ENCODE measurements at regions not wholly inside any gene's neighbourhood (a gene's known extent, or its start where the extent isn't known, plus 50 kb on each side); places are given as distances from the start of the nearest gene placed in this dataset.
"Not testable (repeated sequence)": the region's sequence is repeated elsewhere in the genome, so short reads cannot be mapped to it uniquely, and the experiment has no call there.

DNA sequence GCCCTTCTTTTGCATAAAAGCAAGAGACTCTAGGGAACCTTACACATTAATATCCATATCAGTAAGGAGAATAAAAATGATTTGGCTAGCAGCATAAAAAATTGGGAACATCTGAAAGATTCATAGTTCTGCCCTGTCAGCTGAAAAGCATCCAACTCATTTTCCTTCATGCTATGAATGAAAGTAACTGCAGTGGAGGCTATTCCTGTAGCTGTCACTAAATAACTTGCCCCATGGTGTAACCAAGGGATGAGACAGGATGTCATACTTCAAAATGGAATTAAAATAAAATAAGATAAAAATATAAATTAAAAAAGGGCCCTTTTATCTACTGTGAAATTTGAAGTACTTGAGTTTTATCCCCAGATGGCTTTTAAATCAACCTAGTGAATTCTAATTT, 878.8 kb downstream of the C4orf33 start:
- Mint-ChIP-seq H3K27me3 (no peaks in the 10 kb centered on the region), H3K27ac (ENCODE audit: low read depth) (no peak overlapping the region), H3K9me3 (peaks cover 11% of the 10 kb centered on the region), H3K4me3 (no peak overlapping the region), H3K36me3 (ENCODE audit: insufficient read depth) (no peaks in the 10 kb centered on the region), H3K4me1 (no peaks in the 10 kb centered on the region)
- no peak for DNase-seq (ENCODE audit: low spot score in 2 of 2)
- no peak for ATAC-seq (replicated peaks; ENCODE audit: extremely low read depth, poor library complexity, severe bottlenecking)

- Mint-ChIP-seq H3K4me3 (no peak overlapping the region), H3K9me3 (peaks cover 6% of the 10 kb centered on the region), H3K4me1 (no peaks in the 10 kb centered on the region), H3K36me3 (ENCODE audit: insufficient read depth) (no peaks in the 10 kb centered on the region), H3K27me3 (no peaks in the 10 kb centered on the region), H3K27ac (ENCODE audit: low read depth) (no peak overlapping the region)
- ATAC-seq (replicated peaks; ENCODE audit: extremely low read depth, poor library complexity, severe bottlenecking), result no peak
- DNase-seq (ENCODE audit: low spot score in 2 of 2), result no peak
Measured at GRCh38 chr4:129978315-129978714, 882.4 kb downstream of the C4orf33 start.

DNA sequence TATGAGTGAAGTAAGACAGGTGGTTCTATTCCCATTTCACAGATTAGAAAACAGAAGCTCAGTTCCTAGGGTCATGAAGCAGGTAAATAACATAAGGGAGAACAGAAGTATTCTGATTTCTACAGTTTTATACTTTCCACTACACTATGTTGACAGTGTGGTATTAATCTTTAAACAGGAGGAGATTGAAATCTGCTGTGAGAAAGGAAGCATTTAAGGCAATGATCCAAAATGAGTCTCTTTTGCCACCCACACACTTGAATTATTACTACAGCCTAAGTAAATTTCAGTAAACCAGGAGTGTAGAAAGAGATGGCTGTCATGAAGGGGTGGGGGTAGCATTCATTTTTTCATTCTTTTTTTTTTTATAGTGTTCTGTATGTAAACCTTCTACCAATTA, 893.0 kb downstream of the C4orf33 start:
- H3K9me3 Mint-ChIP-seq, result peaks cover 24% of the 10 kb centered on the region
- H3K27ac Mint-ChIP-seq (ENCODE audit: low read depth), result no peak overlapping the region
- no peak for DNase-seq (ENCODE audit: low spot score in 2 of 2)
- ATAC-seq (replicated peaks; ENCODE audit: extremely low read depth, poor library complexity, severe bottlenecking), result no peak
- no peak overlapping the region for H3K4me3 Mint-ChIP-seq
- peaks cover 1% of the 10 kb centered on the region for H3K36me3 Mint-ChIP-seq (ENCODE audit: insufficient read depth)
- H3K27me3 Mint-ChIP-seq, result no peaks in the 10 kb centered on the region
- H3K4me1 Mint-ChIP-seq, result no peaks in the 10 kb centered on the region

DNA sequence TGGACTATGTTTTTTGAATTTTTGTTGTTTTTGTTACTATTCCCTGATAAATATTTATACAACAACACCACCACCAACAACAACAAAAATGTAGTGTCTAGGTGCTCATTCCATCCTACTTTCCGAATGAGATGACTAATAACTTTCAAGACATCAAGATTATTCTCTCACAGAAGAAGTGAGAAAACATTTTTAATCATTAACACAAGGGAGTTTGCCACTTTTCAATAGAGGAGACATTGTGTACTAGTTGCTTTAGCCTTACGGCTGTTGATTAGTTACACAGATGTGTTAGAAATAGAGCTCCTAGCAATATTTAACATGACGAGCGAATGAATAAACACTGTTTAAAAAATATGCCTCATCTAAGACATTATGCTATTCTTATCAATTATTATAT, 898.8 kb downstream of the C4orf33 start:
- no peaks in the 10 kb centered on the region for H3K27me3 Mint-ChIP-seq
- no peak overlapping the region for H3K4me3 Mint-ChIP-seq
- H3K9me3 Mint-ChIP-seq, result peaks cover 14% of the 10 kb centered on the region
- DNase-seq (ENCODE audit: low spot score in 2 of 2), result no peak
- no peak overlapping the region for H3K27ac Mint-ChIP-seq (ENCODE audit: low read depth)
- no peaks in the 10 kb centered on the region for H3K36me3 Mint-ChIP-seq (ENCODE audit: insufficient read depth)
- ATAC-seq (replicated peaks; ENCODE audit: extremely low read depth, poor library complexity, severe bottlenecking), result no peak
- no peaks in the 10 kb centered on the region for H3K4me1 Mint-ChIP-seq

DNA sequence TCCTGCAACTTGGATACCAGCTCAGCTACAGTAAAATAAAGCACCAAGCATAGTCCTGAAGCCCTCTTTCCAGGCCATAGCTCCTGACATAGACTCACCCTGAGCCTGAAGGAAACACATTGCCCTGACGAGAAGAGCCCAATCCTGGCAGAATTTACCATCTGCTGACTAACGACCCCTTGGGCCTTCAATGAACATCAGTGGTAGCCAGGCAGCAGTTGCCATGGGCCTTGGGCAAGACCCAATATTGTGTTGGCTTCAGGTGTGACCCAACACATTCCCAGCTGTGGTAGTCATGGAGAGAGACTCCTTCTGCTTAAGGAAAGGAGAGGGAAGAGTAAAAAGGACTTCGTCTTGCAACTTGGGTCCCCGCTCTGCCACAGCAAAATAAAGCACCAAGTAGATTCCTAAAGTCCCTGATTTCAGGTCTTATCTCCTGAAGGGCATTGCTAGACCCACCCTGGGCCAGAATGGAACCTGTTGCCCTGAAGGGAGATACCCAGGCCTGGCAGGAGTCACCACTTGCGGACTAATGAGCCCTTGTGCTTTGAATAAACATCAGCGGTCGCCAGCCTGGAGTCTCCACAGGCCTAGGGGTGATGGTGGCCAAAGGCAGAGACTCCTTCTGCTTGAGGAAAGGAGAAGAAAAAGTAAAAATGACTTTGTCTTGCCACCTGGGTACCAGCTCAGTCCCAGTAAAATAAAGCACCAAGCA, 902.6 kb downstream of the C4orf33 start:
- H3K9me3 Mint-ChIP-seq, result peaks cover 21% of the 10 kb centered on the region
- no peaks in the 10 kb centered on the region for H3K4me1 Mint-ChIP-seq
- no peak for ATAC-seq (replicated peaks; ENCODE audit: extremely low read depth, poor library complexity, severe bottlenecking)
- H3K27me3 Mint-ChIP-seq, result no peaks in the 10 kb centered on the region
- H3K36me3 Mint-ChIP-seq (ENCODE audit: insufficient read depth), result no peaks in the 10 kb centered on the region
- H3K4me3 Mint-ChIP-seq, result no peak overlapping the region
- no peak overlapping the region for H3K27ac Mint-ChIP-seq (ENCODE audit: low read depth)
- no peak for DNase-seq (ENCODE audit: low spot score in 2 of 2)

GRCh38 chr4:129999156-129999555, 903.2 kb downstream of the C4orf33 start:
- H3K27ac Mint-ChIP-seq (ENCODE audit: low read depth), result no peak overlapping the region
- H3K9me3 Mint-ChIP-seq, result peaks cover 21% of the 10 kb centered on the region
- H3K36me3 Mint-ChIP-seq (ENCODE audit: insufficient read depth), result no peaks in the 10 kb centered on the region
- no peaks in the 10 kb centered on the region for H3K27me3 Mint-ChIP-seq
- ATAC-seq (replicated peaks; ENCODE audit: extremely low read depth, poor library complexity, severe bottlenecking), result no peak
- DNase-seq (ENCODE audit: low spot score in 2 of 2), result no peak
- no peak overlapping the region for H3K4me3 Mint-ChIP-seq
- no peaks in the 10 kb centered on the region for H3K4me1 Mint-ChIP-seq

DNA sequence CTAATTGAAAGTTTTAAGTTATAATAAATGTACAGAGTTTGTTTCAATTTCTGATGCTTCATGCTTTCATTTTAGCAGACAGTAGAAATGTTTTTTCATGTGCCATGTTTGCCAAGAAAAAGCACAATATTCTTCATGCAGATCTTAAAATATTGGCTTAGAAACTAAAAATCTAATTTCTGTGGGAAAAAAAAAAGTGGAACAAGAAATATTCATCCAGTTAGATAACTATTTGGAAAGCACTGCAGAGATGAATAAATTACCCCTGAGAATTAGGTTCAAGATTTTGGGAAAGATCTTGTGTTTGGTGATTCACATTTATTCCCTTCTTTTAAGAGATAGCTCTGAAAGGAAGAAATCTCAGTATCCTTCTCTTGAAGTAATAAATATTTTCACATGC, 912.5 kb downstream of the C4orf33 start:
- no peaks in the 10 kb centered on the region for H3K27me3 Mint-ChIP-seq
- DNase-seq (ENCODE audit: low spot score in 2 of 2) (no peak), ATAC-seq (replicated peaks; ENCODE audit: extremely low read depth, poor library complexity, severe bottlenecking) (no peak)
- no peak overlapping the region for H3K27ac Mint-ChIP-seq (ENCODE audit: low read depth)
- H3K36me3 Mint-ChIP-seq (ENCODE audit: insufficient read depth), result no peaks in the 10 kb centered on the region
- no peaks in the 10 kb centered on the region for H3K4me1 Mint-ChIP-seq
- no peak overlapping the region for H3K4me3 Mint-ChIP-seq
- H3K9me3 Mint-ChIP-seq, result no peaks in the 10 kb centered on the region

DNA sequence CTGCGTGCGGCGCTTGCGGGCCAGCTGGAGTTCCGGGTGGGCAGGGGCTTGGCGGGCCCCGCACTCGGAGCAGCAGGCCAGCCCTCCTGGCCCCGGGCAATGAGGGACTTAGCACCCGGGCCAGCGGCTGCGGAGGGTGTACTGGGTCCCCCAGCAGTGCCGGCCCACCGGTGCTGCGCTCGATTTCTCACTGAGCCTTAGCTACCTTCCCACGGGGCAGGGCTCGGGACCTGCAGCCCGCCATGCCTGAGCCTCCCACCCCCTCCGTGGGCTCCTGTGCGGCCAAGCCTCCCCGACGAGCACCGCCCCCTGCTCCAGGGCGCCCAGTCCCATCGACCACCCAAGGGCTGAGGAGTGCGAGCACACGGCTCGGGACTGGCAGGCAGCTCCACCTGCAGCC, 916.9 kb downstream of the C4orf33 start:
- not testable (repeated sequence) for H3K9me3 Mint-ChIP-seq; H3K27me3 Mint-ChIP-seq; H3K36me3 Mint-ChIP-seq (ENCODE audit: insufficient read depth); DNase-seq (ENCODE audit: low spot score in 2 of 2); H3K27ac Mint-ChIP-seq (ENCODE audit: low read depth); H3K4me1 Mint-ChIP-seq; ATAC-seq (replicated peaks; ENCODE audit: extremely low read depth, poor library complexity, severe bottlenecking); H3K4me3 Mint-ChIP-seq

- H3K36me3 Mint-ChIP-seq (ENCODE audit: insufficient read depth), result no peaks in the 10 kb centered on the region
- no peak overlapping the region for H3K4me3 Mint-ChIP-seq
- H3K27ac Mint-ChIP-seq (ENCODE audit: low read depth), result no peak overlapping the region
- H3K4me1 Mint-ChIP-seq, result no peaks in the 10 kb centered on the region
- DNase-seq (ENCODE audit: low spot score in 2 of 2), result no peak
- H3K9me3 Mint-ChIP-seq, result peaks cover 4% of the 10 kb centered on the region
- H3K27me3 Mint-ChIP-seq, result no peaks in the 10 kb centered on the region
- no peak for ATAC-seq (replicated peaks; ENCODE audit: extremely low read depth, poor library complexity, severe bottlenecking)
Measured at GRCh38 chr4:130021706-130022105, 925.8 kb downstream of the C4orf33 start.

DNA sequence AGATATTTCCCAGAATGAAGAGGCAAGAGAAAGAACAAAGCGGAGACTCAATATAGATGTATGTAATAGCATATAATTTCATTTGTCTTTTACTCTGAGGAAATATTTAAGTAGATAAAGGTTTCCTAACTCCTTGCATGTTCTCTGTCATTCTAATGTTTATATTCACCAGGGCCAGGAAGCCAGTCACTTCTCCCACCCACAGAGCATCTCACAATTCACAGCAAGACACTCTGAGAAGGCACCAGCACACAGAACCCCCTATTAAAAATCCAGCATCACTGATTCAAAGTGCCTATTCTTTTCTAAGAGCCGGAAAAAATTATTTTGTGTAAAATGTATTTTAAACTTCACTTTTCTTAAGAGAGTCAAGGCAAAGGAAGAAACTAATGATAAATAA, 927.1 kb downstream of the C4orf33 start:
- no peak for ATAC-seq (replicated peaks; ENCODE audit: extremely low read depth, poor library complexity, severe bottlenecking)
- no peaks in the 10 kb centered on the region for H3K36me3 Mint-ChIP-seq (ENCODE audit: insufficient read depth)

GRCh38 chr4:130025701-130026100, 929.7 kb downstream of the C4orf33 start:
- ATAC-seq (replicated peaks; ENCODE audit: extremely low read depth, poor library complexity, severe bottlenecking), result no peak
- H3K4me3 Mint-ChIP-seq, result no peak overlapping the region

More for the DNA sequence above, 927.1 kb downstream of the C4orf33 start:
- Mint-ChIP-seq H3K4me3 (no peak overlapping the region), H3K9me3 (peaks cover 4% of the 10 kb centered on the region), H3K4me1 (no peaks in the 10 kb centered on the region), H3K27me3 (no peaks in the 10 kb centered on the region), H3K27ac (ENCODE audit: low read depth) (no peak overlapping the region)
- no peak for DNase-seq (ENCODE audit: low spot score in 2 of 2)

GRCh38 chr4:130026185-130026584, 930.2 kb downstream of the C4orf33 start:
- H3K4me1 Mint-ChIP-seq, result no peaks in the 10 kb centered on the region
- DNase-seq (ENCODE audit: low spot score in 2 of 2) (no peak), ATAC-seq (replicated peaks; ENCODE audit: extremely low read depth, poor library complexity, severe bottlenecking) (no peak)
- no peaks in the 10 kb centered on the region for H3K36me3 Mint-ChIP-seq (ENCODE audit: insufficient read depth)
- peaks cover 4% of the 10 kb centered on the region for H3K9me3 Mint-ChIP-seq
- H3K4me3 Mint-ChIP-seq, result no peak overlapping the region
- H3K27me3 Mint-ChIP-seq, result no peaks in the 10 kb centered on the region
- H3K27ac Mint-ChIP-seq (ENCODE audit: low read depth), result no peak overlapping the region

More at GRCh38 chr4:130025701-130026100, 929.7 kb downstream of the C4orf33 start:
- DNase-seq (ENCODE audit: low spot score in 2 of 2), result no peak
- H3K9me3 Mint-ChIP-seq, result peaks cover 4% of the 10 kb centered on the region
- H3K36me3 Mint-ChIP-seq (ENCODE audit: insufficient read depth), result no peaks in the 10 kb centered on the region
- no peak overlapping the region for H3K27ac Mint-ChIP-seq (ENCODE audit: low read depth)
- H3K27me3 Mint-ChIP-seq, result no peaks in the 10 kb centered on the region
- no peaks in the 10 kb centered on the region for H3K4me1 Mint-ChIP-seq

GRCh38 chr4:130027973-130028372, 932.0 kb downstream of the C4orf33 start:
- no peak for DNase-seq (ENCODE audit: low spot score in 2 of 2)
- Mint-ChIP-seq H3K4me1 (no peaks in the 10 kb centered on the region), H3K27ac (ENCODE audit: low read depth) (no peak overlapping the region), H3K4me3 (no peak overlapping the region), H3K36me3 (ENCODE audit: insufficient read depth) (no peaks in the 10 kb centered on the region), H3K9me3 (no peaks in the 10 kb centered on the region), H3K27me3 (no peaks in the 10 kb centered on the region)
- no peak for ATAC-seq (replicated peaks; ENCODE audit: extremely low read depth, poor library complexity, severe bottlenecking)
